Fibroblast of mammary gland (primary cell): ENCODE measurements at regions not wholly inside any gene's neighbourhood (a gene's known extent, or its start where the extent isn't known, plus 50 kb on each side); places are given as distances from the start of the nearest gene placed in this dataset.

Experiments used
- DNase-seq: peaks from one replicate; pipeline ENCODE4 v3.0.0-alpha.2; 2010; ENCODE audit warnings: low read depth
- H3K4me3 ChIP-seq: 2 replicates; pipeline ENCODE4 v1.5.1; 2011; ENCODE audit warnings: low read depth, mild to moderate bottlenecking, low read length, moderate library complexity; ENCODE audit not compliant: control insufficient read depth
- TF ChIP-seq, protein P1 (sequence below): conservative IDR thresholded peaks from 2 replicates; pipeline ENCODE4 v1.5.1; 2011; ENCODE audit warnings: low read depth, low read length, inconsistent platforms; ENCODE audit not compliant: control insufficient read depth, insufficient read depth

GRCh38 chr3:15964605-15965442 is 167.0 kb upstream of the ANKRD28 start:
- TF ChIP-seq, protein P1, sequence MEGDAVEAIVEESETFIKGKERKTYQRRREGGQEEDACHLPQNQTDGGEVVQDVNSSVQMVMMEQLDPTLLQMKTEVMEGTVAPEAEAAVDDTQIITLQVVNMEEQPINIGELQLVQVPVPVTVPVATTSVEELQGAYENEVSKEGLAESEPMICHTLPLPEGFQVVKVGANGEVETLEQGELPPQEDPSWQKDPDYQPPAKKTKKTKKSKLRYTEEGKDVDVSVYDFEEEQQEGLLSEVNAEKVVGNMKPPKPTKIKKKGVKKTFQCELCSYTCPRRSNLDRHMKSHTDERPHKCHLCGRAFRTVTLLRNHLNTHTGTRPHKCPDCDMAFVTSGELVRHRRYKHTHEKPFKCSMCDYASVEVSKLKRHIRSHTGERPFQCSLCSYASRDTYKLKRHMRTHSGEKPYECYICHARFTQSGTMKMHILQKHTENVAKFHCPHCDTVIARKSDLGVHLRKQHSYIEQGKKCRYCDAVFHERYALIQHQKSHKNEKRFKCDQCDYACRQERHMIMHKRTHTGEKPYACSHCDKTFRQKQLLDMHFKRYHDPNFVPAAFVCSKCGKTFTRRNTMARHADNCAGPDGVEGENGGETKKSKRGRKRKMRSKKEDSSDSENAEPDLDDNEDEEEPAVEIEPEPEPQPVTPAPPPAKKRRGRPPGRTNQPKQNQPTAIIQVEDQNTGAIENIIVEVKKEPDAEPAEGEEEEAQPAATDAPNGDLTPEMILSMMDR: no peak

GRCh38 chr3:15967577-15967976 is 169.8 kb upstream of the ANKRD28 start:
- no peak for DNase-seq
- no peak overlapping the region for H3K4me3 ChIP-seq
- TF ChIP-seq, protein P1: no peak

More at GRCh38 chr3:15964605-15965442, 167.0 kb upstream of the ANKRD28 start:
- peak; percentile 69 for DNase-seq
- H3K4me3 ChIP-seq: no peak overlapping the region

- TF ChIP-seq, protein P1: no peak
- DNase-seq: no peak
- no peak overlapping the region for H3K4me3 ChIP-seq
These were observed 172.3 kb upstream of the ANKRD28 start for GRCh38 chr3:15969874-15970640.

GRCh38 chr3:15973414-15973813 is 175.6 kb upstream of the ANKRD28 start:
- H3K4me3 ChIP-seq: no peak overlapping the region

GRCh38 chr3:15973940-15974339 is 176.2 kb upstream of the ANKRD28 start:
- TF ChIP-seq, protein P1: no peak
- H3K4me3 ChIP-seq: no peak overlapping the region
- no peak for DNase-seq

More at GRCh38 chr3:15973414-15973813, 175.6 kb upstream of the ANKRD28 start:
- no peak for DNase-seq
- TF ChIP-seq, protein P1: no peak

- TF ChIP-seq, protein P1: peak; percentile 40
- H3K4me3 ChIP-seq: no peak overlapping the region
- DNase-seq: no peak
These were observed 176.9 kb upstream of the ANKRD28 start for GRCh38 chr3:15974647-15975046.
